ENCODE measurements at regions not wholly inside any gene's neighbourhood (a gene's known extent, or its start where the extent isn't known, plus 50 kb on each side); places are given as distances from the start of the nearest gene placed in this dataset.

DNA sequence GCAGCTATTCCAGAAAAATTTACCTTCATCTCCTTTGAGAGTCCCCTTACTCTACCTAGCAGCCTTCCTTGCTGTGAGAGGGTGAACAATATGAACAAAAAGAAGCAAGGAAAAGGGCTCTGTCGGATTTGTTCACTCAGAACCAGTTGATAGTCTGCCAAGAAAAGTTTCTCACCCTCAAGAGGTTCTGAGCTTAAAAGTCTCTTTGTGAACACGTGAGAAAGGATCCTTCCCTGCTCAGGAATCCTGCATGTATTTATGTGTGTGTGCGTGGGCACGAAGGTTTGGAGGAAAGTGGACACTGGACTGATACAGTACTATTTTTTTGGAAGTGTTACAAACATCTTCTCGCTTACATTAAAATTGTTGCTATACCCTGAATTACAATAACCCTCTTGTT is 178.6 kb upstream of the JADE1 start:
- TF ChIP-seq EZH2 (IDR thresholded peaks at IDR 0.05; ENCODE audit: insufficient read depth, poor library complexity, severe bottlenecking), result no peak
- TF ChIP-seq EZH2phosphoT487 (IDR thresholded peaks at IDR 0.05; ENCODE audit: insufficient read depth, low read depth), result no peak

Measured in GM23248 (cell line).